Omental fat pad (tissue), 3 donors: ENCODE measurements at regions not wholly inside any gene's neighbourhood (a gene's known extent, or its start where the extent isn't known, plus 50 kb on each side); places are given as distances from the start of the nearest gene placed in this dataset.

ENCODE experiments used
- ATAC-seq: fragments of 150-250 bp; one replicate; pipeline ENCODE4 v1.9.1; 2016; ENCODE audit warnings: mild to moderate bottlenecking, moderate library complexity; ENCODE audit not compliant: low FRiP score
- DNase-seq: peaks from one replicate; pipeline ENCODE4 v3.0.0-alpha.2; 2019; ENCODE audit warnings: low spot score
- CTCF ChIP-seq, 3 donors: fragments of 450-650 bp; IDR thresholded peaks; one replicate each; pipeline ENCODE4 v1.5.1; 2016 to 2017; ENCODE audit warnings: antibody characterized with exemption in 3 of 3, mild to moderate bottlenecking in 3 of 3, moderate library complexity in 2 of 3

DNA sequence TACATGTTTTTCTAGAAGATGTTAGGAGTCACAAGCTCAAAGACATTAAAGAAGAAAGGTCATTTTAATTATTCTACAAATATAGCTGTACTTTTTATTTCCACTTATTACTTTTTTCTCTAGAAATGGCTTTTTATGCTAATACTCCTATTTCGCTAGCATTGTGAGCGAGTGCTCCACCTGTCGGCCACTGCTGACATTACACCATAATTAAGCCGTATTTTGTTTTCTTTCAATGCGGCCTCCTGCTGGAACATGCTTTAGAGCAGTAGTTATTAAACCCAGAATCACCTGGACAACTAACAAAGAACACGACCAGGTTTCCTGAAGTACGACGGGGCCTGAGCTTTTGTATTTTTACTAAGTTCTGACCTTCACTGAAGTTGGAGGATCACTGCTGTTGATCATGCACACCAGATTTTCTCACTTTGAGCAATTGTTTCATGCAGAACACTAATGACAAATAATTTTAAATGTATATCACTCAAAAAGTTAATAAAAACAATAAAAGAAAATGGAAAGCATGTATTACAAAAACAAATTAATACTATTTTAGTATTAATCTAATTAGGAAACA is 74.1 kb upstream of the PAK5 start:
- peak in 1 of 3 donors; percentile 37 for TF ChIP-seq CTCF (IDR thresholded peaks at IDR 0.05)
- ATAC-seq = no peak
- DNase-seq = peak; percentile 38

GRCh38 chr20:9912290-9912689 is 73.4 kb upstream of the PAK5 start:
- TF ChIP-seq CTCF (IDR thresholded peaks at IDR 0.05) = no peak

DNA sequence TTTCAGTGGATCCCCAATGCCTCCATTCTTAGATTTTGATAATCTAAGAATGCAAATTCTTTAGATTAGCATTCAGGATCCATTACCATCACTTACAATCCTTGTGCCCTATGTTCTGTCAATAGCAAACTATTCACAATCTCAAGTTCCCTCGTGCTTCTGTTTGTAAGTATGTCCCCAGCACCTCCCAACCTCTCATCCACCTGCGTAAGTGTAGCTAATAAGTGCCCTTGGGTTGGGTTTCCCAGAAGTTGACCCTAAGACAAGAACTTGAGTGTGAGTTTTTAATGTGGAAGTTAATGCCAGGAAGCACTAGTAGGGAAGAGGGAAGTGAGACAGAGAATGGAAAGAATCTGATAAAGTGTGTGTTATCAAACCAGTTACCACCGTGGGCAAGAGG is 72.6 kb upstream of the PAK5 start:
- ATAC-seq (no peak), DNase-seq (no peak)
- no peak for TF ChIP-seq CTCF (IDR thresholded peaks at IDR 0.05)

More at GRCh38 chr20:9912290-9912689, 73.4 kb upstream of the PAK5 start:
- no peak for ATAC-seq
- no peak for DNase-seq

DNA sequence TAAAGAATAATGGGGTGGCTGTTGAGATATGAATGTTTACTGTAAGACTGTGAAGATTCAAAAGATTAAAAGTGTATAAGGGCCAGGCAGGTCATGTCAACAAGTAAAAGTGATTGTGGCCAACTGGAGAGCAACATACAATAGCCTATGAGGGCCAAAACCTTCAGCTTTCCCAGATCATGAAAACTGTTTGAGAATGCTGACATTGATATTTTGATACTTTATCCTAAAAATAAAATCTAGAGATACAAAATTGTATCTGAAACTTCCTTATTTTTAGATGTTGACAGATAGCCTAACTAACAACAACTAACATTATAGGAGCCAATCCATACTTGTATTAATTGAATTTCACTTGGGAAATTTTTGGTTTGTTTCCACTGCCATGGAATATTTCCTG is 70.3 kb upstream of the PAK5 start:
- no peak for DNase-seq
- no peak for TF ChIP-seq CTCF (IDR thresholded peaks at IDR 0.05)

GRCh38 chr20:9903048-9903655 is 64.3 kb upstream of the PAK5 start:
- TF ChIP-seq CTCF (IDR thresholded peaks at IDR 0.05) = no peak
- ATAC-seq (no peak), DNase-seq (no peak)

More for the DNA sequence above, 70.3 kb upstream of the PAK5 start:
- ATAC-seq = no peak

DNA sequence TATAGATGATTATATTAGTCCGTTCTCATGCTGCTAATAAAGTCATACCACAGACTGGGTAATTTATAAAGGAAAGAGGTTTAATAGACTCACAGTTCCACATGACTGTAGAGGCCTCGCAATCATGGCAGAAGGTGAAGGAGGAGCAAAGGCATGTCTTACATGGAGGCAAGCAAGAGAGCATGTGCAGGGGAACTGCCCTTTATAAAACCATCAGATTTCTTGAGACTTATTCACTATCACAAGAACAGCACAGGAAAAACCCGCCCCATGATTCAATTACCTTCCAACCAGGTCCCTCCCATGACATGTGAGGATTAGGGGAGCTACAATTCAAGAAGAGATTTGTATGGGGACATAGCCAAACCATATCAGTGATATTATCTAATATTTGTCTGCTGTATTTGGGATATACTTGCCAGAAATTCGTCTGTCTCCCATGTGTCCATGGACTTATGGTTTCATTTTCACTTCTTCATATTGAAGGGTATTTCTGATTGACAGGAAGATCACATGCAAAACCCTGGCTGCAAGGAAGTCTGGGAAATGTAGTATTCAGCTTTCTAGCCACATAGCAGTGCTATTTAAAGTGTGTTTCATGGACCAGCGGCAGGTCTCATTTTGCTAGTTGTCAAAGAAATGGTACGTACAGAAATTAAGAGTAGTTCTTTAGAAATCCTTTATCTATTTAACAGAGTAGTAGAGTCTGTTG is 50.5 kb upstream of the PAK5 start:
- DNase-seq (no peak), ATAC-seq (no peak)
- no peak for TF ChIP-seq CTCF (IDR thresholded peaks at IDR 0.05)
